SK-N-SH treated with all-trans-retinoic acid at 6 μM for 48 hours (cell line): ENCODE measurements at regions not wholly inside any gene's neighbourhood (a gene's known extent, or its start where the extent isn't known, plus 50 kb on each side); places are given as distances from the start of the nearest gene placed in this dataset.

Experiments
- BACH2 ChIP-seq: fragments of 250-450 bp; sonication (Bioruptor Pico); IDR thresholded peaks from 2 replicates; pipeline ENCODE4 v1.9.0; 2021; ENCODE audit warnings: mild to moderate bottlenecking, borderline replicate concordance
- ZFP3 ChIP-seq: fragments of 250-450 bp; sonication (Bioruptor Pico); IDR thresholded peaks from 2 replicates; pipeline ENCODE4 v1.5.0; 2020; ENCODE audit warnings: mild to moderate bottlenecking, moderate library complexity
- ZFP30 ChIP-seq: fragments of 450-650 bp; formaldehyde crosslinking; IDR thresholded peaks from 2 replicates; pipeline ENCODE4 v1.5.0; 2022; ENCODE audit warnings: mild to moderate bottlenecking, moderate library complexity
- ZNF70 ChIP-seq: fragments of 450-650 bp; formaldehyde crosslinking; IDR thresholded peaks from 2 replicates; pipeline ENCODE4 v1.5.0; 2020; ENCODE audit warnings: mild to moderate bottlenecking, moderate library complexity

GRCh38 chr21:21828130-21828529, 829.9 kb downstream of the NCAM2 start:
- TF ChIP-seq ZFP30 (CRISPR knock-in tag) (no peak), BACH2 (CRISPR knock-in tag) (no peak), ZFP3 (no peak), ZNF70 (no peak)
